ENCODE measurements at regions not wholly inside any gene's neighbourhood (a gene's known extent, or its start where the extent isn't known, plus 50 kb on each side); places are given as distances from the start of the nearest gene placed in this dataset.

- DNase-seq (ENCODE audit: low read depth), result no peak
- no peak for TF ChIP-seq CTCF (IDR thresholded peaks at IDR 0.05; ENCODE audit: insufficient read depth, low read depth, low read length, missing control alignments)
- no peak overlapping the region for H3K4me3 ChIP-seq (ENCODE audit: low read length)
These were observed 597.3 kb upstream of the PLXNA2 start for GRCh38 chr1:208841436-208841835.

- H3K4me3 ChIP-seq (ENCODE audit: low read length), result no peak overlapping the region
- TF ChIP-seq CTCF (IDR thresholded peaks at IDR 0.05; ENCODE audit: insufficient read depth, low read depth, low read length, missing control alignments), result no peak
- DNase-seq (ENCODE audit: low read depth), result no peak
These were observed 598.3 kb upstream of the PLXNA2 start for GRCh38 chr1:208842451-208842850.

- TF ChIP-seq CTCF (IDR thresholded peaks at IDR 0.05; ENCODE audit: insufficient read depth, low read depth, low read length, missing control alignments), result no peak
- H3K4me3 ChIP-seq (ENCODE audit: low read length), result no peak overlapping the region
- peak; percentile 25 for DNase-seq (ENCODE audit: low read depth)
These were observed 600.0 kb upstream of the PLXNA2 start for GRCh38 chr1:208844158-208844557.

GRCh38 chr1:208848854-208849253 lies 604.7 kb upstream of the PLXNA2 start:
- no peak for TF ChIP-seq CTCF (IDR thresholded peaks at IDR 0.05; ENCODE audit: insufficient read depth, low read depth, low read length, missing control alignments)
- no peak for DNase-seq (ENCODE audit: low read depth)
- no peak overlapping the region for H3K4me3 ChIP-seq (ENCODE audit: low read length)

GRCh38 chr1:208850442-208850841 lies 606.3 kb upstream of the PLXNA2 start:
- peak; percentile 44 for DNase-seq (ENCODE audit: low read depth)
- TF ChIP-seq CTCF (IDR thresholded peaks at IDR 0.05; ENCODE audit: insufficient read depth, low read depth, low read length, missing control alignments), result no peak
- H3K4me3 ChIP-seq (ENCODE audit: low read length), result no peak overlapping the region

GRCh38 chr1:208851366-208851765 lies 607.2 kb upstream of the PLXNA2 start:
- TF ChIP-seq CTCF (IDR thresholded peaks at IDR 0.05; ENCODE audit: insufficient read depth, low read depth, low read length, missing control alignments), result no peak
- no peak for DNase-seq (ENCODE audit: low read depth)
- no peak overlapping the region for H3K4me3 ChIP-seq (ENCODE audit: low read length)

GRCh38 chr1:208852911-208853310 lies 608.7 kb upstream of the PLXNA2 start:
- TF ChIP-seq CTCF (IDR thresholded peaks at IDR 0.05; ENCODE audit: insufficient read depth, low read depth, low read length, missing control alignments), result no peak
- no peak overlapping the region for H3K4me3 ChIP-seq (ENCODE audit: low read length)
- DNase-seq (ENCODE audit: low read depth), result no peak
